ENCODE measurements at regions not wholly inside any gene's neighbourhood (a gene's known extent, or its start where the extent isn't known, plus 50 kb on each side); places are given as distances from the start of the nearest gene placed in this dataset.

DNA sequence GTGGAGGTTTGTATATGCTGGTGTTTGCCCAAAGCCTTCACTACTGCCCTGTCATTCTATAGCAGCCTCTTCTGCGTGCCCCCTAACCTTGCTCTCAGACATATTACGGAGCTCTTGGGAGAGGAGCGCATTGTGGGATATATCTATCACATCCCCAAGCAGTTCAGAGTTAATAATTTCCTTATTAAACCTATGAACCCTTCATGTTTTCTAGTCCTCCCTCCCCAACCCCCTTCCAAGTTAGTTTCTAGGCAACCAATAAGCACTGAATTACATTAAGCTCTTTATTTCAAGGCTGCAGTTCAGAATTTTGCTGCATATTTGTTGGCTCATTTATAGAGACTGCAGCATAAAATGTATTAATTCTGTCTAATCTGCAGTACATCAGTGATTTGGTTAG, 57.3 kb upstream of the GRM7 start:
- TF ChIP-seq, protein P1, sequence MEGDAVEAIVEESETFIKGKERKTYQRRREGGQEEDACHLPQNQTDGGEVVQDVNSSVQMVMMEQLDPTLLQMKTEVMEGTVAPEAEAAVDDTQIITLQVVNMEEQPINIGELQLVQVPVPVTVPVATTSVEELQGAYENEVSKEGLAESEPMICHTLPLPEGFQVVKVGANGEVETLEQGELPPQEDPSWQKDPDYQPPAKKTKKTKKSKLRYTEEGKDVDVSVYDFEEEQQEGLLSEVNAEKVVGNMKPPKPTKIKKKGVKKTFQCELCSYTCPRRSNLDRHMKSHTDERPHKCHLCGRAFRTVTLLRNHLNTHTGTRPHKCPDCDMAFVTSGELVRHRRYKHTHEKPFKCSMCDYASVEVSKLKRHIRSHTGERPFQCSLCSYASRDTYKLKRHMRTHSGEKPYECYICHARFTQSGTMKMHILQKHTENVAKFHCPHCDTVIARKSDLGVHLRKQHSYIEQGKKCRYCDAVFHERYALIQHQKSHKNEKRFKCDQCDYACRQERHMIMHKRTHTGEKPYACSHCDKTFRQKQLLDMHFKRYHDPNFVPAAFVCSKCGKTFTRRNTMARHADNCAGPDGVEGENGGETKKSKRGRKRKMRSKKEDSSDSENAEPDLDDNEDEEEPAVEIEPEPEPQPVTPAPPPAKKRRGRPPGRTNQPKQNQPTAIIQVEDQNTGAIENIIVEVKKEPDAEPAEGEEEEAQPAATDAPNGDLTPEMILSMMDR (IDR thresholded peaks at IDR 0.05) = no peak
- no peak for TF ChIP-seq POLR2A (IDR thresholded peaks at IDR 0.05)
- no peak for TF ChIP-seq POLR2AphosphoS5 (IDR thresholded peaks at IDR 0.05)
